HepG2 (cell line): ENCODE measurements at regions not wholly inside any gene's neighbourhood (a gene's known extent, or its start where the extent isn't known, plus 50 kb on each side); places are given as distances from the start of the nearest gene placed in this dataset.

Experiments
- ATAC-seq: fragments of 200-7000 bp; cut with Tn5 transposase; 3 replicates; pipeline ENCODE4 v1.9.1; 2020; ENCODE audit warnings: mild to moderate bottlenecking, moderate library complexity
- BruUV-seq: library from RNA; stranded (reverse); fragments of 400-500 nt; replicated peaks from 2 replicates; lab custom pipeline; 2021; lab: Mats Ljungman, UMichigan
- CTCF ChIA-PET: fragments of 300-600 bp; formaldehyde crosslinking; extraction: SDS; loops from one replicate; lab custom pipeline; 2021; ENCODE audit warnings: low total read pairs, inconsistent platforms, low intra/inter-chr PET ratio; lab: Yijun Ruan, JAX
- POLR2A ChIA-PET: fragments of 350-600 bp; sonication (Branson Sonifier 250); formaldehyde crosslinking; loops from one replicate; lab custom pipeline; 2020; ENCODE audit warnings: antibody characterized with exemption, inconsistent platforms; lab: Yijun Ruan, JAX
- DNase-seq: peaks from one replicate; pipeline ENCODE4 v3.0.0-alpha.2; 2015; ENCODE audit warnings: low spot score
- FAIRE-seq: peaks from 3 replicates; lab custom pipeline; 2011; peaks lifted over from hg19 to GRCh38; lab: Jason Lieb, UNC
- H2AFZ ChIP-seq: one replicate; pipeline ENCODE4 v1.6.1; 2011; ENCODE audit warnings: low read length, inconsistent platforms
- H3K27ac ChIP-seq: fragments of 300-600 bp; 3 replicates; pipeline ENCODE4 v1.8.0; 2011; ENCODE audit warnings: mixed run types, mild to moderate bottlenecking, mixed read lengths, low read length, inconsistent platforms; ENCODE audit not compliant: insufficient read depth; ENCODE audit errors: extremely low read length
- H3K27me3 ChIP-seq, 2 experiments: fragments of 200-600 bp in 1 of 2; 2 replicates in 1 of 2; 3 replicates in 1 of 2; pipeline versions ENCODE4 v1.6.0 to v1.8.0; 2011; ENCODE audit warnings: low read length in 2 of 2, mild to moderate bottlenecking in 2 of 2, moderate library complexity in 2 of 2, inconsistent platforms in 1 of 2; ENCODE audit not compliant: insufficient read depth in 2 of 2, control insufficient read depth in 1 of 2
- H3K36me3 ChIP-seq, 2 experiments: fragments of 200-600 bp in 1 of 2; replicated peaks in 1 of 2; 2 replicates in 1 of 2; 3 replicates in 1 of 2; pipeline versions ENCODE4 v1.5.1 to v1.8.0; 2011; ENCODE audit warnings: low read length in 2 of 2, inconsistent platforms in 1 of 2; ENCODE audit not compliant: insufficient read depth in 2 of 2, control insufficient read depth in 1 of 2
- H3K4me1 ChIP-seq: 2 replicates; pipeline ENCODE4 v1.5.1; 2012; ENCODE audit warnings: low read length, inconsistent platforms; ENCODE audit not compliant: insufficient read depth
- H3K4me2 ChIP-seq: 2 replicates; pipeline ENCODE4 v1.6.0; 2011; ENCODE audit warnings: low read depth, low read length, inconsistent platforms
- H3K4me3 ChIP-seq, 3 experiments: fragments of 200-600 bp in 1 of 3; sonication (generic), shearing (Covaris generic) in 1 of 3; replicated peaks in 1 of 3; 2 replicates each; pipeline ENCODE4 v1.5.1; 2011 to 2016; ENCODE audit warnings: low read length in 3 of 3, inconsistent platforms in 2 of 3, low read depth in 2 of 3, mild to moderate bottlenecking in 2 of 3, control low read depth in 1 of 3, mixed read lengths in 1 of 3; ENCODE audit not compliant: insufficient read depth in 1 of 3
- H3K79me2 ChIP-seq: one replicate; pipeline ENCODE4 v1.6.1; 2011; ENCODE audit warnings: low read length, inconsistent platforms; ENCODE audit not compliant: insufficient read depth
- H3K9ac ChIP-seq: 2 replicates; pipeline ENCODE4 v1.6.0; 2011; ENCODE audit warnings: mild to moderate bottlenecking, low read depth, low read length, inconsistent platforms; ENCODE audit not compliant: insufficient read depth
- H3K9me3 ChIP-seq: 2 replicates; pipeline ENCODE4 v1.5.1; 2012; ENCODE audit warnings: mild to moderate bottlenecking, low read length
- H4K20me1 ChIP-seq: 2 replicates; pipeline ENCODE4 v1.6.0; 2011; ENCODE audit warnings: inconsistent platforms, mild to moderate bottlenecking, low read length, moderate library complexity; ENCODE audit not compliant: insufficient read depth
- ATF1 ChIP-seq: IDR thresholded peaks from 2 replicates; pipeline ENCODE4 v1.6.1; 2016; ENCODE audit warnings: mild to moderate bottlenecking, control low read depth
- FOSL2 ChIP-seq: sonication (generic); formaldehyde crosslinking; IDR thresholded peaks from 2 replicates; pipeline ENCODE4 v1.4.0; 2020; ENCODE audit warnings: missing genetic modification reagents
- HOXA7 ChIP-seq: sonication (generic); formaldehyde crosslinking; IDR thresholded peaks from 2 replicates; pipeline ENCODE4 v1.8.1; 2022; ENCODE audit warnings: mild to moderate bottlenecking, missing genetic modification reagents, moderate library complexity
- KLF15 ChIP-seq: sonication (generic); formaldehyde crosslinking; IDR thresholded peaks from 2 replicates; pipeline ENCODE4 v1.8.1; 2023; ENCODE audit warnings: borderline replicate concordance, mild to moderate bottlenecking, inconsistent platforms, missing genetic modification reagents, mixed read lengths
- SNAPC2 ChIP-seq: sonication (generic); formaldehyde crosslinking; IDR thresholded peaks from 2 replicates; pipeline ENCODE4 v1.8.1; 2022; ENCODE audit warnings: mild to moderate bottlenecking, missing genetic modification reagents
- WGBS: methylation state at CpG from one replicate; pipeline ENCODE4 v1.1.6; 2017; ENCODE audit warnings: low lambda C conversion rate; 5-methylcytosine and 5-hydroxymethylcytosine counted together
- in situ Hi-C: cut with HindIII; loops from 2 replicates; pipeline ENCODE4 v1.10.0; 2017; ENCODE audit warnings: low pct_unique_long_range_greater_than_20kb; ENCODE audit not compliant: extremely low pct_ligation_motif_present
- intact Hi-C: fragments of 100-400 bp; cut with micrococcal nuclease; formaldehyde crosslinking; loops from one replicate; pipeline ENCODE4 v1.10.0; 2022; ENCODE audit not compliant: unreplicated experiment
- TF ChIP-seq, protein P1 (sequence below): sonication (generic); formaldehyde crosslinking; conservative IDR thresholded peaks from 2 replicates; pipeline ENCODE4 v1.4.0; 2020; ENCODE audit warnings: mild to moderate bottlenecking, missing genetic modification reagents, moderate library complexity

DNA sequence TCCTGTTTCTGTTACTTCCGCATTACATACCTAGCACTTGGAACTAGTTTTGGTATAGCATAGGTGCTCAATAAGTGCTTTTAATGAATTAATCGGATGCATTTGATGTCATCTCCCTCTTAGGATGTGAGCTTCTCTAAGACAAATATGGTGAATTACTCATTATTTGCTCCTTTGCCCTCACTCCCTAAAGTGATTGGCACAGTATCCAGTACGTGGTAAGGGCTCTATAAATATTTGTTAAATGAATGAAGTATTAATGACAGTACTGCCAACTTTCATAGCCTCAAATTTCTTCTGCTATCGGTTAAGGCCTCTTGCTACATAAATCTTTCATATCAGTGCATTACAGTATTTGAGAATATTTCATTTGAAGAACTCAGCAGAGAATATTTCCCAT is 75.9 kb upstream of the ARID5B start:
- FAIRE-seq (no peak), ATAC-seq (no peak)
- no peaks in the 10 kb centered on the region for H3K9me3 ChIP-seq
- 50% methylated on average over 4 of the region's 4 CpGs for whole genome bisulfite sequencing
- no peaks in the 10 kb centered on the region for H3K27me3 ChIP-seq
- no TSS peak for BruUV-seq
- in situ Hi-C loops = no loop called here
- H4K20me1 ChIP-seq = no peaks in the 10 kb centered on the region
- no peak overlapping the region for H3K4me2 ChIP-seq
- POLR2A ChIA-PET = no interaction called here
- H3K4me1 ChIP-seq = peaks cover 14% of the 10 kb centered on the region
- H3K9ac ChIP-seq = no peak overlapping the region
- no peak for TF ChIP-seq SNAPC2 (CRISPR knock-in tag)
- TF ChIP-seq, all 625 proteins: peak for 0
- intact Hi-C loops = no loop called here
- no peak for DNase-seq
- CTCF ChIA-PET = no interaction called here
- H3K4me3 ChIP-seq = no peak overlapping the region
- H3K27ac ChIP-seq = no peak overlapping the region
- no peak overlapping the region for H2AFZ ChIP-seq
- H3K36me3 ChIP-seq = no peaks in the 10 kb centered on the region
- no peaks in the 10 kb centered on the region for H3K79me2 ChIP-seq

DNA sequence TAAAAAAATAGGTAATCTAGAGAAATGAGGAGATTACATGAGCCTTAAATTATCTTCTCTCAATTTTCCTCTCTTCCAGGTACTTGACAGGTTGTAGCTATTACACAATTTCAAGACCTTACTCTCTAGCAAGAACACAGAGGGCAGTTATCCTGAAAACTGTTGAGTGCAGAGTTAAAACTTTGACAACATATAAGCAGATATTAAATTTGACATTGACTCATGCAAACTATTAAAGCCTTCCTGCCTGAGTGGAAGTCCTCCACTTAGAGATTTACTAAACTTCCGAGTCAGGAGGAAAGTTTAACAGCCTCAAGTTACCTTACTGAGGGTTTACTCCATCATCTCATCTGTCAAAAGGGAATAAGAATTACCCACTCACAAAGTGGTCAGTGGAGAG is 73.5 kb upstream of the ARID5B start:
- CTCF ChIA-PET = no interaction called here
- FAIRE-seq (no peak), ATAC-seq (no peak), DNase-seq (no peak)
- H3K4me3 ChIP-seq = no peak overlapping the region
- H3K4me1 ChIP-seq = peaks cover 21% of the 10 kb centered on the region
- no peak overlapping the region for H3K27ac ChIP-seq
- H3K9me3 ChIP-seq = no peaks in the 10 kb centered on the region
- TF ChIP-seq HOXA7 (no peak), FOSL2 (CRISPR knock-in tag) (no peak), ATF1 (no peak), KLF15 (CRISPR knock-in tag) (no peak)
- TF ChIP-seq, protein P1, sequence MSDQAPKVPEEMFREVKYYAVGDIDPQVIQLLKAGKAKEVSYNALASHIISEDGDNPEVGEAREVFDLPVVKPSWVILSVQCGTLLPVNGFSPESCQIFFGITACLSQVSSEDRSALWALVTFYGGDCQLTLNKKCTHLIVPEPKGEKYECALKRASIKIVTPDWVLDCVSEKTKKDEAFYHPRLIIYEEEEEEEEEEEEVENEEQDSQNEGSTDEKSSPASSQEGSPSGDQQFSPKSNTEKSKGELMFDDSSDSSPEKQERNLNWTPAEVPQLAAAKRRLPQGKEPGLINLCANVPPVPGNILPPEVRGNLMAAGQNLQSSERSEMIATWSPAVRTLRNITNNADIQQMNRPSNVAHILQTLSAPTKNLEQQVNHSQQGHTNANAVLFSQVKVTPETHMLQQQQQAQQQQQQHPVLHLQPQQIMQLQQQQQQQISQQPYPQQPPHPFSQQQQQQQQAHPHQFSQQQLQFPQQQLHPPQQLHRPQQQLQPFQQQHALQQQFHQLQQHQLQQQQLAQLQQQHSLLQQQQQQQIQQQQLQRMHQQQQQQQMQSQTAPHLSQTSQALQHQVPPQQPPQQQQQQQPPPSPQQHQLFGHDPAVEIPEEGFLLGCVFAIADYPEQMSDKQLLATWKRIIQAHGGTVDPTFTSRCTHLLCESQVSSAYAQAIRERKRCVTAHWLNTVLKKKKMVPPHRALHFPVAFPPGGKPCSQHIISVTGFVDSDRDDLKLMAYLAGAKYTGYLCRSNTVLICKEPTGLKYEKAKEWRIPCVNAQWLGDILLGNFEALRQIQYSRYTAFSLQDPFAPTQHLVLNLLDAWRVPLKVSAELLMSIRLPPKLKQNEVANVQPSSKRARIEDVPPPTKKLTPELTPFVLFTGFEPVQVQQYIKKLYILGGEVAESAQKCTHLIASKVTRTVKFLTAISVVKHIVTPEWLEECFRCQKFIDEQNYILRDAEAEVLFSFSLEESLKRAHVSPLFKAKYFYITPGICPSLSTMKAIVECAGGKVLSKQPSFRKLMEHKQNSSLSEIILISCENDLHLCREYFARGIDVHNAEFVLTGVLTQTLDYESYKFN (CRISPR knock-in tag) = no peak
- H4K20me1 ChIP-seq = no peaks in the 10 kb centered on the region
- no TSS peak for BruUV-seq
- H2AFZ ChIP-seq = no peak overlapping the region
- H3K4me2 ChIP-seq = no peak overlapping the region
- intact Hi-C loops = no loop called here
- 91% methylated on average over 1 of the region's 1 CpG for WGBS
- in situ Hi-C loops = no loop called here
- POLR2A ChIA-PET = no interaction called here
- H3K36me3 ChIP-seq = no peaks in the 10 kb centered on the region
- no peaks in the 10 kb centered on the region; a peak in 1 of 5 replicates for H3K27me3 ChIP-seq
- no peak overlapping the region for H3K9ac ChIP-seq
- H3K79me2 ChIP-seq = no peaks in the 10 kb centered on the region
